ENCODE measurements at regions not wholly inside any gene's neighbourhood (a gene's known extent, or its start where the extent isn't known, plus 50 kb on each side); places are given as distances from the start of the nearest gene placed in this dataset.

- no peak for TF ChIP-seq CTCF (conservative IDR thresholded peaks at IDR 0.05 in 1 of 2, IDR thresholded peaks at IDR 0.05 in 1 of 2; ENCODE audit: extremely low read depth in 1 of 2, insufficient read depth in 1 of 2, low read depth in 1 of 2, low read length in 2 of 2)
- no peak for TF ChIP-seq EZH2 (IDR thresholded peaks at IDR 0.05; ENCODE audit: borderline replicate concordance, low read length)
Observed at GRCh38 chr14:83290447-83290846, 1756.8 kb upstream of the SEL1L start.

Measured in mammary epithelial cell (primary cell).